ENCODE measurements at regions not wholly inside any gene's neighbourhood (a gene's known extent, or its start where the extent isn't known, plus 50 kb on each side); places are given as distances from the start of the nearest gene placed in this dataset.
"Not testable (repeated sequence)": the region's sequence is repeated elsewhere in the genome, so short reads cannot be mapped to it uniquely, and the experiment has no call there.

DNA sequence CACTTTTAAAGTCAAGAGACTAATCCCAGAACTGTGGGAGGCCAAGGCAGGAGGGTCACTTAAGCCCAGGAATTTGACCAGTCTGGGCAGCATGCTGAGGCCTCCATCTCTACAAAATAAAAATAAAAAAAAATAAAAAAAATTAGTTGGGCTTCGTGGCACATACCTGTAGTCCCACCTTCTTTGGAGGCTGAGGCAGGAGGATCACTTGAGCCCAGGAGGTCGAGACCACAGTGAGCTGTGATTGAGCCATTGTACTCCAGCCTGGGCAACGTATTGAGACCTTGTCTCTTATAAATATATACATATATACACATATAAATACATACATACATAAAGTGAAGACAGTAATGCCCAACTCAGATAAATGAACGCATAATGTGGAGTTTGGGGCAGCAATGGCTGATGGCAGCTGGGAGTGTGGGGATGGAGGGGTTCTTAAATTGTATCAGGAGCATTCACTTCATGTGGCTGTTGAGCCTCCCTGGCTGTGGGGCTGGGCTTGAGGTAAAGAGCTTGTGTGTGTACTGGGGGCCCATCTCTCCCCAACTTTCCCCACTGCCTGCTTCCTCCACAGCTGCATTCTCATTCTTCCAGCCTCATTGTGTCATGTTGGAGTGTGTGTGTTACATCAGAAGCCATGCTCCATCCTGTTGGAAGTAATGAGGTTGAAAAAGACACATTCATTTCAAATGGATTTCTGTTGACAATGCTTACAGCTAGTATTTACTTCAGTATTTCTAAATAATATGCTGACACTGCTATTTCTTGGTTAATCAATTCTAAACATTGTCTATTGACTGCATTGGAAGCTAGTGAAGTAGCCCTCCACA, 96.5 kb upstream of the HS6ST1 start:
- no peak for DNase-seq (ENCODE audit: low read depth)

- DNase-seq (ENCODE audit: low read depth) = no peak
These were observed 97.1 kb upstream of the HS6ST1 start for GRCh38 chr2:128415779-128416061.

- DNase-seq (ENCODE audit: low read depth) = no peak
These were observed 97.6 kb upstream of the HS6ST1 start for GRCh38 chr2:128416109-128416785.

DNA sequence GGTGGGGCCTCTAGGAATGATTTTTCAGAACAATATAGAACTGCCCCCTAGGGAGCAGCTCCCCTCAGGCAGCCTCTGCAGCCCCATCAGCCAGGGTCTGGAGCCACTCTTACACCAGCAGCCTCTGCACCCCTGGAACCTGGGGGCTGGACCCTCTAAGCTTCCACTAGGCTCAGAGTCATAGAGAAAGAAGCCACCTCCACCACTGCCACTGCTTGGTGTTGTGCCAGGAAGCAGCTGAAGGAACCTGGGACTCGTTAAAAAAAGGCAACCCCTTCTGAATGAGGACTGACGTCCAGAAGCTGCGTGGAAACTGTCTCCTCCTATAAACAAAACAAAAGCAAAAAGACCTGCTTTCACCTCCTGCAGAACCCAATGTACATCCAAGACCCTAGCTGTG, 98.1 kb upstream of the HS6ST1 start:
- no peak for DNase-seq (ENCODE audit: low read depth)

- not testable (repeated sequence) for DNase-seq (ENCODE audit: low read depth)
These were observed 98.6 kb upstream of the HS6ST1 start for GRCh38 chr2:128417264-128417663.

GRCh38 chr2:128420131-128420530, 101.5 kb upstream of the HS6ST1 start:
- DNase-seq (ENCODE audit: low read depth) = no peak

DNA sequence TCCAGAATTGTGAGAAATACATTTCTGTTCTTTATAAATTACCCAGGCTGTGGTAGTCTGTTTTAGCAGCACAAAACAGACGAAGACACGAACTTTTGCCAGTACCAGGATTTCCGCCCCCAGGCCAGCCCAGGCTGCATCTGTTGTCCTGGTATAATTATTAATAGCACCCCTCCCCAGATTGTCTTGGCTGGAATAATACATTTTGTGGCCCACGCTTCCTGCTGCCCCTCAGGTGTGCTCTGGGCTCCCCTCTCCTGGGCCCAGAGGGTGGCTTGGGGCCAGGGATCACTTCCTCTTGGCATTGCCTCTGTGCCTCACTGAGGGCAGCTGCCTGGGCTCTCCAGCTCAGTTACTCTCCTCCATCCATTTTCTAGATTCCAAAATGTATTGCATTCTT, 102.1 kb upstream of the HS6ST1 start:
- DNase-seq (ENCODE audit: low read depth) = no peak

DNA sequence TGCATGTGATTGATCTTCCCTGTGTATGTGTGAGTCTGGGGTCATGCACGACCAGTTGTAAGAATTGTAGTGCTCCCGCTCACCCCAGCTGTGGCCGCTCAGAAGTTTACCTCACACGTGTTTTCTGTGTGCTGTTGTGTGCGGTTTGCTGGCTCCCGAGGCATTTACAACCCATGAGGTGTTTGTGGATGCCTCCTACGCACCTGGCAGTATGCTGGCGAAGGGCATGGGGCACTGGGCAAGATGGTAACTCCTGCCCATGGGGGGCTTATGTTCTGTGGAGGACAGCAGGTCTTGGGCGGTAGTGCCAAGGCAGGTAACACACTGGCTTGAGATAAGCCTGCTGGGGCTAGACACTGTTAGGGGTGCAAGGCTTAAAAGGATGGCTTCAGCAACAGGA, 102.6 kb upstream of the HS6ST1 start:
- DNase-seq (ENCODE audit: low read depth) = no peak

GRCh38 chr2:128421861-128422311, 103.2 kb upstream of the HS6ST1 start:
- no peak for DNase-seq (ENCODE audit: low read depth)

DNA sequence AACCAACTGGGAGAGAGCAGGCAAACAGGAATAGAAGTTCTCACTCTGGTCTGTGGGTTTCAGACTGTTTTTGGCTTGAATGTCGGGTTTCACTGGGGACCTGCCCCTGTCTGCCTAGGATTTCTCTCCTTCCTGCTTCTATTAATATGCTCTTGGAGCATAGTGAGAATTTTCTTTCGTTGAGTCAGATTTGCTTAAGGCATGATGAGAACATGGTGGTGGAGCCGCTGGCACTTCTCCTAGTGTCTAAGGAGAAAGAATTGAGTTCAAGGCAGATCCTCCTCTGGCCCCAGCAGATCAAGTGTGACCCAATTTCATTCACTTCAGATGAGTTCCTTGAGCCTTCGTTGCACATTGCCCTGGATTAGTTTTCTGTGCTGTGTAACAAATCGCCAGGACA, 103.9 kb upstream of the HS6ST1 start:
- no peak for DNase-seq (ENCODE audit: low read depth)

DNA sequence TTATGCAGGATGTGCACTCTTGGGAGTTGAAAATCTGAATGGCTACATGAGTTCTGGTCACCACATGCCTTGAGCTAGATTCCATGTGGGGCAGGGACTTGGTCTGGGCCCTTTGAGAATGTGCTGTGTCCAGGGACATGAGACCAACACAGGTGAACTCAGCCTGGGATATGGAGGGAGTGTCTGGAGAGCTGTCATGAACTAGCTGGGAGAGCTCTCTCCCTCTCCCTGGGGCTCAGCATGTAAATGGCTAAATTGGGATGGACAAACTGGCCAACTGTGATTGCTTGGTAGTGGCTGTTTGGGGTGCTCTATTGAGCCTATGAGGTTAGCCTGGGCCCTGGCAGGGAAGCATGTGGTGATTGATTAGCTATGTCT, 105.1 kb upstream of the HS6ST1 start:
- no peak for DNase-seq (ENCODE audit: low read depth)

DNA sequence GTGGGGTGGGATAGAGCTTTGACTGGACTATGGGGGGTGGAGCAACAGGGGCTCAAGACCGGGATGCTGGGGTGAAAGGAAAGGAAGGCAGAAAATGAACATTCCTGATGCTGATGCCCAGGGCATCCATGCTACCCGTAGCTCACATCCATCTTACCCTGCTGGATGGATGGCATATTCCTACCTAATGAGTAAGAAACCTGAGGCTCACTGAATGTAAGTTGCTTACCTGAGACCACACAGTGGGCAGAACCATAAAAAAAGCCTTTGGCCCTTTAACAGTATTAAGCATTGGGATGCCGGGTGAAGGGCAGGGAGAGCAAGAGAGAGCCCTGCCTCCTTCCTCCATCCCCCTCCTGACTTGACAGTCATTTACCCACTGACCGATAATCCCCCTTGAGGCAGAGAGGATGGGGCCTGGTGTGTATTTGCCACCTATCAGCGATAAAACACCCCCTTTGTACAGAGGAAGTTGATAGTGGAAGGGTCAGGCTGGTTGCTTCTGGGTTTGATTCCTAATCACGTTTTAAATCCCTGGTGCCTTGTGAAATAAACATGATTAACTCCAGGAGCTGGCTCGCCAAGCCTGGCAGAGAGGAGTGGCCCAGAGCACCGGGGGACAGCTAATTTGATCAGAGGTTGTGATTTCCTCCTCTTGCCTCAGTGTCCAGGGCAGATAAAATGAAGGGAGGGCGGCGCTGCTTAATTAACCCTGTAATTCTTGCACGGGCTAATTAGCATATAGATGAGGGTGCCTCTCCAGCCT, 105.9 kb upstream of the HS6ST1 start:
- DNase-seq (ENCODE audit: low read depth) = no peak

DNA sequence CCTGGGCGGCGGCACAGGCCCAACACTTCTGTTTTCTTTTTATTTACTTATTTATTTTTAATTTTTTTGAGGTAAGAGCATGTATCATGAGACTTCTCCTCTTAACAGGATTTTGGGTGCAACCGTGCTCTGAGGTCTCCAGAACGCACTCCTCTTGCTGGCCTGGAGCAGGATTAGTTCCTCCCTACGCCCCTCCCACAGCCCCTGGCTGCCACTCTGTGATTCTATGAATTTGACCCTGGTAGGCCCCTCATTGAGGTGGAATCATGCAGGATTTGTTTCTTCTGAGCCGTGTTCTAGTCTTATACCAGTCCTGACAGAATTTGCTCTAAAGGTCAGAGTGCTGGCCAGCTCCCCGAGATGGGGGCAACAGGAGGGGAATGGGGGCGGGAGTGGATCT, 106.5 kb upstream of the HS6ST1 start:
- DNase-seq (ENCODE audit: low read depth) = no peak

DNA sequence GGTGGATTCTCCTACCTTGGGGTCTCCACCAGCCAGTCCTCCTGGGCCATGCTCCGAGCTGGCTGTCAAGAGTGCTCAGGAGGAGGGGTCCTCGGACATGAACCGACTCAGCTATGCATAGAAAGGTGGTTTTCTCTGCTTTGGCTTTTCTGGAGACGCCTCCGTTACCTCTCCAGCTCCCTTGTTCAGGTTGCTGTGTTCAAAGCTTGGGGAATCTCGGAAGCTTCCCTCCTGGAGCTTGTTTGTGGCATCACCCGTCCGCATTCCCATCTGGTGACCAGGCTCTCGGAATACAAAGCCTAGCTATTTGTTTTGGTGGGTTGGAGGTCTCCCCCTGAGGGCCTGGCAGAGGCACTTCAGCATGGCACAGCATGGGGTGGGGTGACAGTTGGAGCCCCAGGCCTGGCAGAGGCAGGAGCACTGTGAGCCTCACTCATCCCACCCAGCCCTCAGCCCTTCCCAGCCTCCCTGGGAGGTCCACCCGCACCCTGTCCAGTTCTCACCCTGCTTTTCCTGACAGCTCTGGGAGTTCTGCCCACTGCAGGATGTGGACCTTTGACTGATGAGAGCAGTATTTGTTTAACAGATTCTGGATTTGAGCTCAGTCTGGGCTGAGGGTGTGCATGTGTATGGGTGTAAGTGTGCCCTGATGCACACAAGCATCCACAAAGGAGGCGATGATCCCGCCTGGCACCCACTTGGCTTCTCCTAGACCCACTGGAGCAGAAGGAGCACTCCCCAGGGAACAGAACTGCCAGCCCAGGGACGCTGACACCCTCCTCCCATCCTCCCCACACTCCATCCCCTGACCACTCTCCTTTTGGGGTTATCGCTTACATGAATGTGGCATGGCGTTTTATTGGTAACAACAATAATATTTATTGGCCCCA, 107.3 kb upstream of the HS6ST1 start:
- no peak for DNase-seq (ENCODE audit: low read depth)

GRCh38 chr2:128427413-128427755, 108.7 kb upstream of the HS6ST1 start:
- DNase-seq (ENCODE audit: low read depth) = no peak

DNA sequence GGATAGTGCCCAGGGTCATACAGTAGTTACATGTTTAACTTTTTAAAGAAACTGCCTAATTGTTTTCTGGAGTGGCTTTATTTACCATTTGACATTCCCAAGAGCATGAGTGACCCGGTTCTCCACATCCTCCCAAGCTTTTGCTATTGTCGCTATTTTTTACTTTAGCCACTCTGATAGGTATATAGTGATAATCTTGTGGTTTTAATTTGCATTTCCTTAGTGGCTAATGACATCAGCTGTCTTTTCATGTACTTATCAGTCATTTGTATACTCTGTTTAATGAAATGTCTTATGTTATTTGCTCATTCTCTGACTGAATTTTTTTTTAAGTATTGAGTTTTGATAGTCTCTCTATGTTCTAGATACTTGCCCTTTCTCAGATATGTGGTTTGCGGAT, 109.7 kb upstream of the HS6ST1 start:
- no peak for DNase-seq (ENCODE audit: low read depth)

- no peak for DNase-seq (ENCODE audit: low read depth)
These were observed 113.8 kb upstream of the HS6ST1 start for GRCh38 chr2:128432423-128432822.

DNA sequence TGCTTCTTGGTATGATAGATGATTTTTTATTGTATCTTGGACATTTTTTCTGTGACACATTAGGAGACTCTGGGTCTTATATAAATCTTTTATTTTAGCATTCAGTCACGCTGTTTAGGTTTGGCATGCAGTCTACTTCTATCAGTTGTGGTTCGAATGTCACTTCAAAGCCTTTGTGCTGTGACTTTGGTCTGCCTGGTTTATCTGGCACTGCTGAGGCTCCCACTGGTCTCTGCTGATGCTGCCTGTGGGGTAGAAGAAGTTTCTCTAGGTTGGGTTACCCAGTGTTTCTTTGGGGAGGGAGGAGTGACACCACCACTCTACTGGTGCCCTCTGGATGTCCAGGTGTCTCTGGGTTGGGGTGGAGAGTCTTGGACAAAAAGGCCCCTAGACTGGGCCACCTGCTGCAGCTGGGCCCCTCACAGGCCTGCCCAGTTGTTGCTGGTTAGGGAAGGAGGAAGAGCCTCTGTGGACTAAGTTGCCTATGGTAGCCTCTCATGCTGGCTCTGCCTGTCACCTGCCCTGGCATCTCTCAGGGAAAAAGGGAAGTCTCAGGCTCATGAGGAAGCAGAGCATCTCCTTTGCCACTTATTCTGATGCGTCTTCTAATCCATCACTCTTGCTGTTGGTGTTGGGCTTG, 115.4 kb upstream of the HS6ST1 start:
- no peak for DNase-seq (ENCODE audit: low read depth)

GRCh38 chr2:128435576-128436478, 117.2 kb upstream of the HS6ST1 start:
- no peak for DNase-seq (ENCODE audit: low read depth)

- DNase-seq (ENCODE audit: low read depth) = no peak
These were observed 118.0 kb upstream of the HS6ST1 start for GRCh38 chr2:128436479-128437203.
